ENCODE measurements at regions not wholly inside any gene's neighbourhood (a gene's known extent, or its start where the extent isn't known, plus 50 kb on each side); places are given as distances from the start of the nearest gene placed in this dataset.

GRCh38 chr12:41932470-41932991 is 212.1 kb downstream of the GXYLT1 start:
- peak; percentile 50 for DNase-seq (ENCODE audit: low spot score)

- no peak for DNase-seq (ENCODE audit: low spot score)
Measured at GRCh38 chr12:41930866-41931437, 213.7 kb downstream of the GXYLT1 start.

- DNase-seq (ENCODE audit: low spot score): no peak
Measured at GRCh38 chr12:41924111-41924510, 220.6 kb downstream of the GXYLT1 start.

GRCh38 chr12:41923351-41923750 is 221.3 kb downstream of the GXYLT1 start:
- DNase-seq (ENCODE audit: low spot score): no peak

GRCh38 chr12:41920355-41920754 is 224.3 kb downstream of the GXYLT1 start:
- DNase-seq (ENCODE audit: low spot score): no peak

- no peak for DNase-seq (ENCODE audit: low spot score)
Measured at GRCh38 chr12:41919526-41920261, 225.0 kb downstream of the GXYLT1 start.

- DNase-seq (ENCODE audit: low spot score): no peak
Measured at GRCh38 chr12:41919048-41919447, 225.6 kb downstream of the GXYLT1 start.

- DNase-seq (ENCODE audit: low spot score): no peak
Measured at GRCh38 chr12:41917938-41918341, 226.7 kb downstream of the GXYLT1 start.

- DNase-seq (ENCODE audit: low spot score): no peak
Measured at GRCh38 chr12:41917181-41917580, 227.5 kb downstream of the GXYLT1 start.

GRCh38 chr12:41910578-41911320 is 233.9 kb downstream of the GXYLT1 start:
- DNase-seq (ENCODE audit: low spot score): no peak

GRCh38 chr12:41908206-41908605 is 236.5 kb downstream of the GXYLT1 start:
- DNase-seq (ENCODE audit: low spot score): no peak

GRCh38 chr12:41907550-41907949 is 237.1 kb downstream of the GXYLT1 start:
- no peak for DNase-seq (ENCODE audit: low spot score)

- no peak for DNase-seq (ENCODE audit: low spot score)
Measured at GRCh38 chr12:41907021-41907420, 237.7 kb downstream of the GXYLT1 start.

GRCh38 chr12:41905759-41906297 is 238.8 kb downstream of the GXYLT1 start:
- no peak for DNase-seq (ENCODE audit: low spot score)

GRCh38 chr12:41905073-41905758 is 239.5 kb downstream of the GXYLT1 start:
- no peak for DNase-seq (ENCODE audit: low spot score)

- DNase-seq (ENCODE audit: low spot score): no peak
Measured at GRCh38 chr12:41904041-41904440, 240.6 kb downstream of the GXYLT1 start.

GRCh38 chr12:41903014-41903708 is 241.5 kb downstream of the GXYLT1 start:
- DNase-seq (ENCODE audit: low spot score): no peak

- no peak for DNase-seq (ENCODE audit: low spot score)
Measured at GRCh38 chr12:41899577-41899976, 245.1 kb downstream of the GXYLT1 start.

GRCh38 chr12:41897593-41897992 is 247.1 kb downstream of the GXYLT1 start:
- no peak for DNase-seq (ENCODE audit: low spot score)

- DNase-seq (ENCODE audit: low spot score): no peak
Measured at GRCh38 chr12:41893491-41893890, 251.2 kb downstream of the GXYLT1 start.

- DNase-seq (ENCODE audit: low spot score): no peak
Measured at GRCh38 chr12:41892302-41892701, 252.4 kb downstream of the GXYLT1 start.

Data from HuH-7 (cell line).